Left ventricle myocardium inferior (tissue), 1 donor: ENCODE measurements at regions not wholly inside any gene's neighbourhood (a gene's known extent, or its start where the extent isn't known, plus 50 kb on each side); places are given as distances from the start of the nearest gene placed in this dataset.
A peak's percentile ranks its signal among the peaks of the same experiment; 100 is the strongest.

Experiments
- DNase-seq: peaks from one replicate; pipeline ENCODE4 v3.0.0-alpha.2; 2020
- H3K27ac ChIP-seq: fragments of 200-600 bp; replicated peaks from 2 replicates; pipeline ENCODE4 v1.8.0; 2021
- H3K27me3 ChIP-seq: fragments of 200-600 bp; 2 replicates; pipeline ENCODE4 v1.8.0; 2021; ENCODE audit warnings: low read depth
- H3K36me3 ChIP-seq: fragments of 200-600 bp; 2 replicates; pipeline ENCODE4 v1.8.0; 2021
- H3K4me1 ChIP-seq: fragments of 200-600 bp; 2 replicates; pipeline ENCODE4 v1.8.0; 2021
- H3K4me3 ChIP-seq: fragments of 200-600 bp; 2 replicates; pipeline ENCODE4 v1.8.0; 2021; ENCODE audit warnings: mild to moderate bottlenecking, moderate library complexity
- H3K9me3 ChIP-seq: fragments of 200-600 bp; replicated peaks from 2 replicates; pipeline ENCODE4 v1.8.0; 2021
- intact Hi-C: fragments of 100-400 bp; cut with micrococcal nuclease; formaldehyde crosslinking; loops from one replicate; pipeline ENCODE4 v1.11.0; 2022
- TF ChIP-seq, protein P1 (sequence below): fragments of 200-600 bp; IDR thresholded peaks from 2 replicates; pipeline ENCODE4 v1.8.0; 2021; ENCODE audit warnings: antibody characterized with exemption, mild to moderate bottlenecking, borderline replicate concordance
- donor health status: DM: no; HTN: yes; CAD: no; lungs with severe emphysema.

DNA sequence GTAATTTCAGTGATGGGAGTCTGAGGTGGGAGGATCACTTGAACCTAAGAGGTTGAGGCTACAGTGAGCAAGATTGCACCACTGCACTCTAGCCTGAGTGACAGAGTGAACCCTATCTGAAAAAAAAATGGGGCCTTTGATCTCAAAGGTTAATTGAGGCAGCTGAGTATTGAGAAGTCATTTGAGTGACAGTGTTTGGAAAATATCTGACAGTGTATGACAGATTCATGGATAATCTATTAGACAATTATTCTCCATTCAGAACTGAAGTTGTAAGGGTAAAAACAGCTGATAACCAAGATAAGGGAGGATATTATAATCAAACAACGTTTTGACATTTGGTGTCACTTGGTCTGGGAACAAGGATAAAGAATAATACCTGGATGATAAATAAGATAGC lies 50.9 kb upstream of the CD36 start:
- TF ChIP-seq, protein P1, sequence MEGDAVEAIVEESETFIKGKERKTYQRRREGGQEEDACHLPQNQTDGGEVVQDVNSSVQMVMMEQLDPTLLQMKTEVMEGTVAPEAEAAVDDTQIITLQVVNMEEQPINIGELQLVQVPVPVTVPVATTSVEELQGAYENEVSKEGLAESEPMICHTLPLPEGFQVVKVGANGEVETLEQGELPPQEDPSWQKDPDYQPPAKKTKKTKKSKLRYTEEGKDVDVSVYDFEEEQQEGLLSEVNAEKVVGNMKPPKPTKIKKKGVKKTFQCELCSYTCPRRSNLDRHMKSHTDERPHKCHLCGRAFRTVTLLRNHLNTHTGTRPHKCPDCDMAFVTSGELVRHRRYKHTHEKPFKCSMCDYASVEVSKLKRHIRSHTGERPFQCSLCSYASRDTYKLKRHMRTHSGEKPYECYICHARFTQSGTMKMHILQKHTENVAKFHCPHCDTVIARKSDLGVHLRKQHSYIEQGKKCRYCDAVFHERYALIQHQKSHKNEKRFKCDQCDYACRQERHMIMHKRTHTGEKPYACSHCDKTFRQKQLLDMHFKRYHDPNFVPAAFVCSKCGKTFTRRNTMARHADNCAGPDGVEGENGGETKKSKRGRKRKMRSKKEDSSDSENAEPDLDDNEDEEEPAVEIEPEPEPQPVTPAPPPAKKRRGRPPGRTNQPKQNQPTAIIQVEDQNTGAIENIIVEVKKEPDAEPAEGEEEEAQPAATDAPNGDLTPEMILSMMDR, result no peak
- Histone ChIP-seq H3K36me3 (no peaks in the 10 kb centered on the region), H3K4me3 (no peak overlapping the region), H3K9me3 (no peaks in the 10 kb centered on the region), H3K4me1 (peaks cover 60% of the 10 kb centered on the region), H3K27me3 (no peaks in the 10 kb centered on the region), H3K27ac (peak overlapping the region; percentile 60)
- intact Hi-C loops, result no loop called here
- DNase-seq, result no peak

DNA sequence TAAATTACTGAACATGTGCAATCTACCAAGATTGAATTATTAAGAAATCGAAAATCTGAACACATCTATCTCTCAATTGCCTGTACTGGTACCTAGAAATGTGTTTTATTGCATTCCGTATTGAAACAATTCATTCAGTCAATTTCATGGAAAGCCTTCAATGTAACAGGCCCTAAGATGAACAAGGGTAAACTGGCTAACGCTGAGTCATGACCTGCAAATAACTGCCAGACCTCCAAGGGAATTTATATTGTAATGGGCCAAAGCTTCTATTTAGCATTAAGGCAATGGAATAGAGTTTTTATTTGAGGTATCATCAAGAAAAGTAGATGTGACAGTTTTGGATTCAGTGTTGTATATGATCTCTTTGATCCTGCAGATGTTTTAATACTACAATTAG lies 49.9 kb upstream of the CD36 start:
- H3K9me3 ChIP-seq, result no peaks in the 10 kb centered on the region
- intact Hi-C loops, result no loop called here

More for the DNA sequence above, 49.9 kb upstream of the CD36 start:
- peaks cover 57% of the 10 kb centered on the region for H3K4me1 ChIP-seq
- no peaks in the 10 kb centered on the region for H3K27me3 ChIP-seq
- no peak for DNase-seq
- TF ChIP-seq, protein P1, result no peak
- no peaks in the 10 kb centered on the region for H3K36me3 ChIP-seq
- no peak overlapping the region for H3K4me3 ChIP-seq
- peak overlapping the region; percentile 60 for H3K27ac ChIP-seq
